ENCODE measurements at regions not wholly inside any gene's neighbourhood (a gene's known extent, or its start where the extent isn't known, plus 50 kb on each side); places are given as distances from the start of the nearest gene placed in this dataset.

DNA sequence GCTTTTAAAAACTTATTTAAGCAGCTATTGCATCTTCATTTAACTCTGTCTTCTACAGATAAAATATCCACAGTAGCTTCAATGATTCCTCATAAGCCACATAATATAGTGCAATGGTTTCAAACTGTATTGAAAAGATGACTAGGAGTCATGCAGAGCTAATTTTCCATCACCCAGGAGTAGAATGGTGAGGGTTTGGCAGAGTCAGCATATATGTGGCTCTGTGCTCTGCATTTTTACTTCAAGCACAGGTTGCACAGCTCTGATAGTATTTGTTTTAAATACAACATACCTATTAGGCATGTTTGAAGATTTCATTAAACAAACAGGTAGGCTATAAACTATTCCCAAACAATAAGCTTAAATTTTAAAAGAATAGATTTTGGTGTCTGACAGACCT, 731.9 kb upstream of the VRK2 start:
- Histone ChIP-seq H3K4me3 (ENCODE audit: low read length) (no peak overlapping the region), H3K36me3 (ENCODE audit: control insufficient read depth, insufficient read depth, low read length) (no peaks in the 10 kb centered on the region), H3K27me3 (ENCODE audit: control insufficient read depth, insufficient read depth, low read length) (no peaks in the 10 kb centered on the region), H3K9ac (ENCODE audit: low read length) (no peak overlapping the region), H3K9me3 (ENCODE audit: control insufficient read depth, low read length) (no peaks in the 10 kb centered on the region), H3K4me1 (ENCODE audit: control insufficient read depth, insufficient read depth, low read length) (no peaks in the 10 kb centered on the region)

DNA sequence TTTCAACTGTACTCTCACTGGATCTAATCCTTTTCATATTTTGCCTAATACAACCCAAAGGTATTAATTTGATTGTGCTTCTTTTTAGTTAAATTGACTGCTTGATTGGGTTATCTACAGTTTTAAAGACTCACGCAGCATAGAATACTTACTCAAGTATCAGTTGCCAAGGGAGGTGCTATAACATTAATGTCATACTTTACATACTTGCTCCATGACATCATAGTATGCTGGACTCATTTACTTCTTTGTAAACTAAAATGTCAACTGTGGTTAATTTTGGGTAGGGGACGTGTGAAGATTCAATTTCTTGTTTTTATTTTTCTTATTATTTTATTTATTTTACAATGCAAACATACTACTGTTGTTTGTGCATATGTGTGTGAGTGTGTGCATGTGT, 716.2 kb upstream of the VRK2 start:
- no peaks in the 10 kb centered on the region for H3K36me3 ChIP-seq (ENCODE audit: control insufficient read depth, insufficient read depth, low read length)
- H3K4me3 ChIP-seq (ENCODE audit: low read length): no peak overlapping the region
- no peaks in the 10 kb centered on the region for H3K27me3 ChIP-seq (ENCODE audit: control insufficient read depth, insufficient read depth, low read length)
- H3K9ac ChIP-seq (ENCODE audit: low read length): no peak overlapping the region
- H3K4me1 ChIP-seq (ENCODE audit: control insufficient read depth, insufficient read depth, low read length): no peaks in the 10 kb centered on the region
- no peaks in the 10 kb centered on the region for H3K9me3 ChIP-seq (ENCODE audit: control insufficient read depth, low read length)

DNA sequence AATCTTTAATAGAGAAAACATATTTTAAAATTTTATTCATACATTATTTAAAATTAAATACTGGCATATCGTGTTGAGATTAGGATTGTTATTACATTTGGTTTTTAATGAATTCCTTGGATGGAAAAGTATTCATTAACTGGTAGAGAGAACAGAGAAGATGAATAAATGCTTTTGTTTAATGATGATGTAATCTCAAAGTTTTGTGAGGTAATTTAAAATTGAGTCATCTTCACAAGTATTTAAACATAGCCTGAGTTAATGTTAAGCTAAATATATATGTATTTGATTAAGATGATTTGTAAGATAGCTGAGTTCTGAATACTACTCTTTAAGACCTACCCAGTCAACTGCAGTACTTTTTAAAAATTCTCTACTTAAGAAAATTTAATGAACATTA, 713.4 kb upstream of the VRK2 start:
- H3K9ac ChIP-seq (ENCODE audit: low read length): no peak overlapping the region

DNA sequence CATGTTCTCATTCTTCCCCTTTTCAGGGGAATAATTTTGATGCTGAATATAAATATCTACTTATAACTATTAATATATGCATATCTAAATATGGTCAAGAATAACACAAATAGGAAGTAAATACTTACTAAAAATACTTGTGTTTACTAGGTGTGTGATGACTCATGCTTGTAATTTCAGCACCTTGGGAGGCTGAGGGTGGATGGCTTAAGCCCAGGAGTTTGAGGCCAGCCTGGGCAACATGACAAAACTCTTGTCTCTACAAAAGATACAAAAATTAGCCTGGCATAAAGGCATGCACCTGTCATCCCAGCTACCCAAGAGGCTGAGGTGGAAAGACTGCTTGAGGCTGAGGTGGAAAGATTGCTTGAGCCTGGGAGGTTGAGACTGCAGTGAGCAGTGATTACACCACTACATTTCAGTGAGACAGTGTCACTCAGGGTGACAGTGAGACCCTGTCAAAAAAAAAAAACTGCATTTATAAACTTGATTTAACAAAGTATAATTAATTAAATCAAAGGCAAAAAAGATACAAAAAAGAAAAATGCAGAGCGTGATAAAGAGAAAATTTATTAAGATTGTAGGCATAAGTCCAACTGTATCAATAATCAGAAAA, 703.1 kb upstream of the VRK2 start:
- no peaks in the 10 kb centered on the region for H3K4me1 ChIP-seq (ENCODE audit: control insufficient read depth, insufficient read depth, low read length)
- no peak overlapping the region for H3K4me3 ChIP-seq (ENCODE audit: low read length)
- no peaks in the 10 kb centered on the region for H3K27me3 ChIP-seq (ENCODE audit: control insufficient read depth, insufficient read depth, low read length)
- no peaks in the 10 kb centered on the region for H3K36me3 ChIP-seq (ENCODE audit: control insufficient read depth, insufficient read depth, low read length)
- H3K9me3 ChIP-seq (ENCODE audit: control insufficient read depth, low read length): no peaks in the 10 kb centered on the region
- H3K9ac ChIP-seq (ENCODE audit: low read length): no peak overlapping the region

More for the DNA sequence above, 713.4 kb upstream of the VRK2 start:
- H3K4me1 ChIP-seq (ENCODE audit: control insufficient read depth, insufficient read depth, low read length): no peaks in the 10 kb centered on the region
- H3K4me3 ChIP-seq (ENCODE audit: low read length): no peak overlapping the region
- H3K27me3 ChIP-seq (ENCODE audit: control insufficient read depth, insufficient read depth, low read length): no peaks in the 10 kb centered on the region
- no peaks in the 10 kb centered on the region for H3K36me3 ChIP-seq (ENCODE audit: control insufficient read depth, insufficient read depth, low read length)
- H3K9me3 ChIP-seq (ENCODE audit: control insufficient read depth, low read length): no peaks in the 10 kb centered on the region

DNA sequence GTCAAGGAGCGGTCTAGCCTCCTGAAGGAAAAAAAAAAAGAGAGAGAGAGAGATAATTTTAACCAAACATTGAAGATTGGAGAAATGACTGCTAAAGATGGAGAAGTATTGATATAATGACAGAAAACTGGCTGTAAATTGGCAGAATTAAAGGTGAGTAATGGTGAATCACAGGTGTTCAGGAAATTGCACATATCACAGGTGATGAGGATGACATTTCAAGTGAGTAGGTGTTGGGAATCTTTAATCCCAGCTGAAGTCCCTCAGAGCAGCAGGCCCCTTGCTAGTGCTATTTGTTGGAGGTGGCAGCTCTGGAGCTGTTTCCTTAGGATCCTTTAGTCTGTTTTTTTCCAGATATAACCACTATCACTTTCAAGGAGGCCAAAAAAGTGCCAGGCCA, 678.4 kb upstream of the VRK2 start:
- Histone ChIP-seq H3K9me3 (ENCODE audit: control insufficient read depth, low read length) (no peaks in the 10 kb centered on the region), H3K27me3 (ENCODE audit: control insufficient read depth, insufficient read depth, low read length) (no peaks in the 10 kb centered on the region), H3K4me1 (ENCODE audit: control insufficient read depth, insufficient read depth, low read length) (no peaks in the 10 kb centered on the region), H3K9ac (ENCODE audit: low read length) (no peak overlapping the region), H3K36me3 (ENCODE audit: control insufficient read depth, insufficient read depth, low read length) (no peaks in the 10 kb centered on the region), H3K4me3 (ENCODE audit: low read length) (no peak overlapping the region)

DNA sequence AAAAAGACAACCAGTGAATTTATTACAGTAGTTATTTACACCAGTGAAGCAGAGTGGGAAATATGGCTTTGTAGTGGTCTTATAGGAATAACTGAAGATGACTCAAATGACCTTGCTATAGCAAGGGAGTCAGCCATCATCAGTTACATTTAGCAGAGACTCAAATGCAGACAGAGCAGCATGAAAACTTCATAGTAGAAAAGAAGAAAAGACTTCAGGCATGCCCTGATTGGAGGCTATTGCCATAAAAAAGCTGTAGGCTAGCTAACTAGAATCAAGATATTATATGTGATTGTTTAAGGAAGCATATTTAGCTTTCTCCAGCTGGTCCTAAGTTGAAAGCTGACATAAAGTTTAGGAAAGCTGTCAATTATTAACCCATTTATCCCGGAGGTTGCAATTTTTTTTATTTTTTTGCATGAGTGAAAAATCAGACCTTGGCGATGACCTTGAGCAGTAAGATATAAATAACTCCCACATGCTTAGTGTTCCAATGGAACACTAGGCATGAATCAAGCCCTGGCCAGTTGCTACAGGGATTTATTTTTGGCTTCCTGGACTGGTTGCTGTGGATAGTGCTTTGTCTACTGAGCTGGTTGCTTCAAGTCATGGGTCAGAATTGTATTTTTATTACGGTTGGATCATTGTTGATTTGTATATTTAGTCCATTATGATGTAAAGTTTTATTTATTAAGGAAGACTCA, 675.6 kb upstream of the VRK2 start:
- Histone ChIP-seq H3K4me3 (ENCODE audit: low read length) (no peak overlapping the region), H3K4me1 (ENCODE audit: control insufficient read depth, insufficient read depth, low read length) (no peaks in the 10 kb centered on the region), H3K36me3 (ENCODE audit: control insufficient read depth, insufficient read depth, low read length) (no peaks in the 10 kb centered on the region), H3K27me3 (ENCODE audit: control insufficient read depth, insufficient read depth, low read length) (no peaks in the 10 kb centered on the region), H3K9ac (ENCODE audit: low read length) (no peak overlapping the region), H3K9me3 (ENCODE audit: control insufficient read depth, low read length) (no peaks in the 10 kb centered on the region)

DNA sequence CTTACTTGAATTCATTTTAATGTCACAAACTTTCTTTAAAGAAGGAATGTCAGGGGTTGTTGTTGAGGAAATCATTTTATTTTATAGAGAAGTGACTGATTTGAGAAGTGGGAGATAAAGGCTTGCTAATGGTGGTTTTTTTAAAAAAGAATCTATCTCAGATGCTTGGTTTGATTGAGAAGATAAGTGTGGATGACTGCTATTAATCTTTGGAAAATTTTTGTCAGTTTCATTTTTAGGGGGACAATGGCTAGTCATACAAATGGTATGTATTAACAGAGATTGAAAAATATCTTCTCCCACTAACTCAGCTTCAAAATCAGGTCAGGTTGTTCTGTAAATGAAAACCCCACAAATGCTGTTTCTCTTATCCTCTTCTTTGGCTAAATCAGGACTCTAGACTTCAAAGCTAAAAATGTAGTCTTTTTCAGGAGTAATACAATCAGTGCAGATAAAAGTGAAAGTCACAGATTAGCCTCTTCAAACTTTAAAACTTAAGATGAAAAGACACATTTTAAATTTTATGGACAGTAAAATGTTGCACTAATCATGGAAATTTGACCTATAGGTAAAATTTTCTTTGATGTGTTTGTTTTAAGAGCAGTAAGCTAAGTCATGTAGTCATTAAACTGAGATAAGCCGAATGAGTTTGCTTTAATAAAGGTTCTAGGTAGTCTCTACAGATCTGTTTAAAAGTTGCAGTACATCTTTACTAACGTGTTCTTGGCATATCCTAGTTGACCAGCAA, 674.2 kb upstream of the VRK2 start:
- Histone ChIP-seq H3K9me3 (ENCODE audit: control insufficient read depth, low read length) (no peaks in the 10 kb centered on the region), H3K27me3 (ENCODE audit: control insufficient read depth, insufficient read depth, low read length) (no peaks in the 10 kb centered on the region), H3K4me3 (ENCODE audit: low read length) (no peak overlapping the region), H3K4me1 (ENCODE audit: control insufficient read depth, insufficient read depth, low read length) (no peaks in the 10 kb centered on the region), H3K9ac (ENCODE audit: low read length) (no peak overlapping the region), H3K36me3 (ENCODE audit: control insufficient read depth, insufficient read depth, low read length) (no peaks in the 10 kb centered on the region)

DNA sequence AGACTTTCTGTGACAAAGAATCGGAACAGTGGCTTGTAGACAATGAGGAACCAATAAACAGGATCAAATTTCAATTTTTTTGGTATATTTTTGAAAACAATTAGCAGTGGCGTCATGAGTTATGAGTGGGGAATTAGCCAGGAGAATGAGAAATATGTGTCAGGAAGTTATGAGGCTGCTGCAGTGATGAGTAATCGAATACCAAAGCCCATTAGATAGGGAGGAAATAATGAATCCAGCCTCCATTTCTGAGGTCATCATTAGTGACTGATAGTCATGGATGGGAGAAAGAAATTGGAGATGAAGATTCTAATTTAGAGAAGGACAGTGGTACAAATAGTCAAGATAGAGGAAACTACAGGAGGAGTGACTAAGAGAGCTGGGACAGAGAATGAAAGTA, 673.1 kb upstream of the VRK2 start:
- Histone ChIP-seq H3K27me3 (ENCODE audit: control insufficient read depth, insufficient read depth, low read length) (no peaks in the 10 kb centered on the region), H3K9ac (ENCODE audit: low read length) (no peak overlapping the region), H3K36me3 (ENCODE audit: control insufficient read depth, insufficient read depth, low read length) (no peaks in the 10 kb centered on the region)

DNA sequence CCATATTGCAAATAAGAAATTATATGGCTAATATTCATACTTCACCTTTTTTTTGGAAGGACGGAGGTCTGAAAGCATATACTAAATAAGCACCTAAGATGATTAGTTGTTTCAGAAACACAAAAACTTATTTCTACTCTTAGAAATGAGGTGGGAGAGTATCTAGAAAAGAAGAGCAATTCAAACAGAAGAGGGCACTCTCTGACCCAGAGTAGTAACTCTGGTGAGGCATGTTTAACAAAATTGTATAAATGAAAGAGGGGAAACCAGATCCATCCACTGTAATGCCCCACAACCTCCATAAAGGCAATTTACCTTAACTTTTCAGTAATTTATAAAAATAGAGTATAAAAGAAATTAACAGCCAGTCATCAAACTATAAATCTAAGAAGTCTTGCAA, 669.6 kb upstream of the VRK2 start:
- Histone ChIP-seq H3K4me1 (ENCODE audit: control insufficient read depth, insufficient read depth, low read length) (no peaks in the 10 kb centered on the region), H3K4me3 (ENCODE audit: low read length) (no peak overlapping the region), H3K9me3 (ENCODE audit: control insufficient read depth, low read length) (no peaks in the 10 kb centered on the region), H3K27me3 (ENCODE audit: control insufficient read depth, insufficient read depth, low read length) (no peaks in the 10 kb centered on the region), H3K9ac (ENCODE audit: low read length) (no peak overlapping the region), H3K36me3 (ENCODE audit: control insufficient read depth, insufficient read depth, low read length) (no peaks in the 10 kb centered on the region)

More for the DNA sequence above, 673.1 kb upstream of the VRK2 start:
- Histone ChIP-seq H3K4me1 (ENCODE audit: control insufficient read depth, insufficient read depth, low read length) (no peaks in the 10 kb centered on the region), H3K9me3 (ENCODE audit: control insufficient read depth, low read length) (no peaks in the 10 kb centered on the region), H3K4me3 (ENCODE audit: low read length) (no peak overlapping the region)

DNA sequence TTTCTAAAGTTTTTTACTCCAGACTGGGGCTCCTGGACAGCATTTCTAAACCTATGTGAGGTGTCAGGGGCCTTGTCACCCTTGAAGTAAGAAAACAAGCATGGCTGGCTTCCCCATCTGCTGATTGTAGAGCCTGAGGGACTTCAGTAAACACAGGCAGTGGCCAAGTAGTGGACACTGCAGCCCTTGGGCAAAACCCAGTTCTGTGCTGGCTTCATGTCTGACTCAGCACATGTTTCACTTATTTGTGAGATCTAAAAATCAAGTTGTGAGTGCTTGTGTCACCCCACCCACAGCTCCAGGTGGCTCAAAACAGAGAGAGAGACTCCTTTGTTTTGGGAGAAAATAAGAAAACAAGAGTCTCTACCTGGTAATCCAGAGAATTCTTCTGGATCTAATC, 660.3 kb upstream of the VRK2 start:
- no peaks in the 10 kb centered on the region for H3K9me3 ChIP-seq (ENCODE audit: control insufficient read depth, low read length)
- H3K27me3 ChIP-seq (ENCODE audit: control insufficient read depth, insufficient read depth, low read length): no peaks in the 10 kb centered on the region
- no peak overlapping the region for H3K4me3 ChIP-seq (ENCODE audit: low read length)
- no peaks in the 10 kb centered on the region for H3K4me1 ChIP-seq (ENCODE audit: control insufficient read depth, insufficient read depth, low read length)
- no peak overlapping the region for H3K9ac ChIP-seq (ENCODE audit: low read length)
- no peaks in the 10 kb centered on the region for H3K36me3 ChIP-seq (ENCODE audit: control insufficient read depth, insufficient read depth, low read length)

DNA sequence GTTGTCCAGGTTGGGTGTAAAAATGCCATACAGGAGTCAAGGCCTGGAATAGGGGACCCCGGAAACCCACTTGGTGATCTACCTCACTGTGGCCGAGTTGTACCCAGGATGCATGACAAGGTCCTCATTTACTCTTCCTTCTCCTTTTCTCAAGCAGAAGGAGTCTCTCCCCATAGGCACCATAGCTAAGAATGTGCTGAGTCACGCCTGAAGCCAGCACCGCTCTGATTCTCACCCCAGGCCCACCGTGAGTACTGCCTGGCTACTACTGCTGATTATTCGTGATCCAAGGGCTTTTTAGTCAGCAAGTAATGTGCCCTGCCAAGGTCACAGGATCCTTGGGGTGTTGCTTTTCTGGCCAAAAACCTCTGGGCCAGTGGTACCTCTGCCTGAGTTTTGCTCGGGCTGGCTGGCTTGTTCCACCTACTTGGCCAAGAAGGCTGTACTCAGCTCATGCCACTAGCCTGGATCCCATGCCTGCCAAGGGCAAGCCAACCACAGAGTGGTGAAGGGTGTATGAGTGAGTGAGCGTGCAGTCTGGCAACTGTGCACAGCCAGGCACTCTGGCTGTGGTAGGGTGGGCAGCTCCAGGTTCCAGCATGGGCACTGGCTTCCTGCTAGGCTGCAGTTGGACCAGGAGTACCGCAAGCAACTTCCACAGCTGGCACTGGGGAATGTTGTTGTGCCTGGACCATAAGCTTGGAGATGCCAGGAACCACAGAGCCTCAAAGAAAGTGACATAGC, 650.1 kb upstream of the VRK2 start:
- Histone ChIP-seq H3K4me1 (ENCODE audit: control insufficient read depth, insufficient read depth, low read length) (no peaks in the 10 kb centered on the region), H3K4me3 (ENCODE audit: low read length) (no peak overlapping the region), H3K9ac (ENCODE audit: low read length) (no peak overlapping the region), H3K27me3 (ENCODE audit: control insufficient read depth, insufficient read depth, low read length) (no peaks in the 10 kb centered on the region), H3K9me3 (ENCODE audit: control insufficient read depth, low read length) (no peaks in the 10 kb centered on the region), H3K36me3 (ENCODE audit: control insufficient read depth, insufficient read depth, low read length) (no peaks in the 10 kb centered on the region)

Data from mucosa of stomach (tissue), 1 donor.